Gastrocnemius medialis (tissue), 4 donors: ENCODE measurements at regions not wholly inside any gene's neighbourhood (a gene's known extent, or its start where the extent isn't known, plus 50 kb on each side); places are given as distances from the start of the nearest gene placed in this dataset.

Experiments
- ATAC-seq, 2 donors: fragments of 150-250 bp; one replicate each; pipeline ENCODE4 v1.9.1; 2016
- DNase-seq, 2 donors: peaks; one replicate each; pipeline ENCODE4 v3.0.0-alpha.2; 2019
- H3K27ac ChIP-seq, 4 donors: fragments of 200-600 bp; sonication (generic); 1 replicate in 1 of 4; 2 replicates in 3 of 4; pipeline ENCODE4 v1.5.1; 2016 to 2018; ENCODE audit warnings: mild to moderate bottlenecking in 2 of 4, moderate library complexity in 1 of 4
- H3K27me3 ChIP-seq, 3 donors: fragments of 200-600 bp; sonication (generic) in 2 of 3; 1 replicate in 1 of 3; 2 replicates in 2 of 3; pipeline versions ENCODE4 v1.5.1 to v1.6.0; 2016 to 2019; ENCODE audit warnings: mild to moderate bottlenecking in 1 of 3, moderate library complexity in 1 of 3
- H3K36me3 ChIP-seq, 2 donors: fragments of 200-600 bp; sonication (generic) in 1 of 2; one replicate each; pipeline ENCODE4 v1.5.1; 2017 to 2018
- H3K4me1 ChIP-seq, 2 donors: fragments of 200-600 bp; sonication (generic) in 1 of 2; one replicate each; pipeline ENCODE4 v1.5.1; 2016 to 2017; ENCODE audit warnings: mild to moderate bottlenecking in 2 of 2
- H3K4me3 ChIP-seq, 4 donors: fragments of 200-600 bp; sonication (generic) in 3 of 4; 1 replicate in 1 of 4; 2 replicates in 3 of 4; pipeline ENCODE4 v1.5.1; 2016 to 2019; ENCODE audit warnings: mild to moderate bottlenecking in 2 of 4
- H3K9me3 ChIP-seq, 3 donors: fragments of 200-600 bp; sonication (generic) in 2 of 3; 1 replicate in 1 of 3; 2 replicates in 2 of 3; pipeline ENCODE4 v1.5.1; 2016 to 2019
- CTCF ChIP-seq, 5 experiments: fragments of 450-650 bp in 3 of 5; fragments of 200-600 bp in 2 of 5; sonication (generic) in 2 of 5; IDR thresholded peaks in 4 of 5; conservative IDR thresholded peaks in 1 of 5; 1 replicate in 4 of 5; 2 replicates in 1 of 5; pipeline ENCODE4 v1.5.1; 2016 to 2019; ENCODE audit warnings: antibody characterized with exemption in 5 of 5, mild to moderate bottlenecking in 3 of 5, moderate library complexity in 3 of 5
- POLR2A ChIP-seq, 2 donors: fragments of 450-650 bp; IDR thresholded peaks; one replicate each; pipeline ENCODE4 v1.6.1; 2017; ENCODE audit warnings: antibody characterized with exemption in 2 of 2, mild to moderate bottlenecking in 2 of 2, moderate library complexity in 2 of 2
- in situ Hi-C, 4 donors: fragments of 200-750 bp; cut with MboI; loops; one replicate each; pipeline versions ENCODE4 v1.15.0 to v1.8.0; 2017; ENCODE audit warnings: low sequenced_read_pairs in 4 of 4
- intact Hi-C: fragments of 100-400 bp; cut with DNase I; formaldehyde crosslinking; loops from one replicate; pipeline ENCODE4 v1.15.1; 2023; ENCODE audit warnings: low total_unique reads

DNA sequence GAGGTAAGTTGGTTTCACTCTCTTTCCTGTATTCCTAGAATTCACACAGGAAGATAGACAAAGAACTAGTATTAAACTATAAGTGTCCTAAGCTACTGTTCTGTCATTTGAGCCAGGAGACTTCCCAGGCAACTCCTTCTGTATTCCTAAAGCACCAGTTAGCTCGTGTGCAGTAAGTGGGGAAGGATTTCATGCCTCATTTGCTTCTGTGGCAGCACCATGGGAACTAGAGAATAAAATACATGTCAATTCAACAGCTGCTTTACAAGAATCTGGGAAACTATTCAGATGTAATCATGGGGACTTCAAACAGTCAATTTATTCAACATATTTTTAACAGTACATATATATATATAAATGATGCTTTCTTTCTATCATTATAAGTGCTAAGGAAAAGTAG, 762.3 kb downstream of the PRELID2 start:
- intact Hi-C loops = no loop called here
- Histone ChIP-seq H3K4me1 (no peaks in the 10 kb centered on the region), H3K9me3 (no peaks in the 10 kb centered on the region), H3K27ac (no peak overlapping the region), H3K36me3 (no peaks in the 10 kb centered on the region), H3K4me3 (no peak overlapping the region), H3K27me3 (no peaks in the 10 kb centered on the region)
- ATAC-seq (no peak), DNase-seq (no peak)
- in situ Hi-C loops = no loop called here
- TF ChIP-seq POLR2A (IDR thresholded peaks at IDR 0.05) (no peak), CTCF (IDR thresholded peaks at IDR 0.05 in 4 of 5, conservative IDR thresholded peaks at IDR 0.05 in 1 of 5) (no peak)

GRCh38 chr5:145068721-145069120, 766.4 kb downstream of the PRELID2 start:
- intact Hi-C loops (no loop called here), in situ Hi-C loops (no loop called here)
- H3K4me3 ChIP-seq = no peak overlapping the region
- no peaks in the 10 kb centered on the region for H3K27me3 ChIP-seq
- H3K9me3 ChIP-seq = no peaks in the 10 kb centered on the region
- no peak for TF ChIP-seq POLR2A (IDR thresholded peaks at IDR 0.05)
- no peak for TF ChIP-seq CTCF (IDR thresholded peaks at IDR 0.05 in 4 of 5, conservative IDR thresholded peaks at IDR 0.05 in 1 of 5)
- no peaks in the 10 kb centered on the region for H3K4me1 ChIP-seq
- H3K27ac ChIP-seq = no peak overlapping the region
- DNase-seq (no peak), ATAC-seq (no peak)
- no peaks in the 10 kb centered on the region for H3K36me3 ChIP-seq

DNA sequence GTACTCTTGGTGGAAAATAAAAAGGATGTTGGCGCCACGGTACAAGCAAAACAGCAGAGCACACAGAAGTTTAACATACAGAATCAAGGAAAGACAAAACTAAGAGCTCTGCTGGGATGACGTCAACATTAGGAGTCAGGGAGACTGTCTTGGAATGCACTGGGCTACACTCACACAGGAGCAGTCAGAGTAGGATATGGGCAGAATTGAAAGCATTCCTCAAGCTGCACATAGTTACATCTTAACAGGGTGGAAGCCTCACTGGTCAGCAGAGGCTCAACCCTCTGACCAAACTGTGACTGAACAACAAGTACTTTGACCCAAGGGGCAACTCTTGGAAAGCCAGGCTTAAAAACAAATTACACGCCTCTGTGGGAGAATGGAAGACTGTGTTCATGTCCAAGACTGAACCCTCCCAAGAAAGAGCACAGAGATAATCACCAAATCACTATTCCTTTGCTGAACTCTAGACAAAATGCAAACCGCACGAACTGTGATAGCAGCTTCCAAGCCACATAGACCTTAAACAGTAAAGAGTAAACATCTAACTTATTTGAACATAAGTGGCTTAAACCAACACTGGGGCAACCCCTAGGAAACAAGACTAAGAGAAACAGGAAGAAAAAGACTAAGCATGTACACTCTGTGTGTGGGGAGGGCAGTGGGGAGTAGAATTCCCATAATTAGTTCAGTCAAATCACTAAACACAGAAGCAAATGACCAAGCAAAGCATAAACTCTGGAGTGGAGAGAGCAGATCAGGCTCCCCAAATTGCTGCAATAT, 772.7 kb downstream of the PRELID2 start:
- Histone ChIP-seq H3K4me1 (no peaks in the 10 kb centered on the region), H3K4me3 (no peak overlapping the region), H3K9me3 (no peaks in the 10 kb centered on the region), H3K27me3 (no peaks in the 10 kb centered on the region), H3K36me3 (no peaks in the 10 kb centered on the region), H3K27ac (no peak overlapping the region)
- intact Hi-C loops = no loop called here
- in situ Hi-C loops = no loop called here
- TF ChIP-seq CTCF (IDR thresholded peaks at IDR 0.05 in 4 of 5, conservative IDR thresholded peaks at IDR 0.05 in 1 of 5) (no peak), POLR2A (IDR thresholded peaks at IDR 0.05) (no peak)
- no peak for ATAC-seq
- DNase-seq = no peak

- TF ChIP-seq CTCF (IDR thresholded peaks at IDR 0.05 in 4 of 5, conservative IDR thresholded peaks at IDR 0.05 in 1 of 5) (no peak), POLR2A (IDR thresholded peaks at IDR 0.05) (no peak)
- H3K27me3 ChIP-seq = no peaks in the 10 kb centered on the region
- no peak overlapping the region for H3K4me3 ChIP-seq
- intact Hi-C loops (no loop called here), in situ Hi-C loops (no loop called here)
- no peak overlapping the region for H3K27ac ChIP-seq
- H3K36me3 ChIP-seq = no peaks in the 10 kb centered on the region
- no peaks in the 10 kb centered on the region for H3K9me3 ChIP-seq
- ATAC-seq (no peak), DNase-seq (no peak)
- no peaks in the 10 kb centered on the region for H3K4me1 ChIP-seq
Observed at GRCh38 chr5:145056800-145057199, 778.3 kb downstream of the PRELID2 start.

- Histone ChIP-seq H3K4me3 (no peak overlapping the region), H3K27ac (no peak overlapping the region), H3K4me1 (no peaks in the 10 kb centered on the region), H3K36me3 (no peaks in the 10 kb centered on the region), H3K27me3 (no peaks in the 10 kb centered on the region), H3K9me3 (no peaks in the 10 kb centered on the region)
- no peak for DNase-seq
- ATAC-seq = no peak
- in situ Hi-C loops = no loop called here
- TF ChIP-seq POLR2A (IDR thresholded peaks at IDR 0.05) (no peak), CTCF (IDR thresholded peaks at IDR 0.05 in 4 of 5, conservative IDR thresholded peaks at IDR 0.05 in 1 of 5) (no peak)
- intact Hi-C loops = no loop called here
Observed at GRCh38 chr5:145050181-145050580, 785.0 kb downstream of the PRELID2 start.
